RCC 7860 (cell line): ENCODE measurements at regions not wholly inside any gene's neighbourhood (a gene's known extent, or its start where the extent isn't known, plus 50 kb on each side); places are given as distances from the start of the nearest gene placed in this dataset.
A peak's percentile ranks its signal among the peaks of the same experiment; 100 is the strongest.

ENCODE experiments used
- DNase-seq: peaks from one replicate; pipeline ENCODE4 v3.0.0-alpha.2; 2015; ENCODE audit warnings: low spot score
- FAIRE-seq: peaks from 2 replicates; lab custom pipeline; 2012; peaks lifted over from hg19 to GRCh38; lab: Jason Lieb, UNC

DNA sequence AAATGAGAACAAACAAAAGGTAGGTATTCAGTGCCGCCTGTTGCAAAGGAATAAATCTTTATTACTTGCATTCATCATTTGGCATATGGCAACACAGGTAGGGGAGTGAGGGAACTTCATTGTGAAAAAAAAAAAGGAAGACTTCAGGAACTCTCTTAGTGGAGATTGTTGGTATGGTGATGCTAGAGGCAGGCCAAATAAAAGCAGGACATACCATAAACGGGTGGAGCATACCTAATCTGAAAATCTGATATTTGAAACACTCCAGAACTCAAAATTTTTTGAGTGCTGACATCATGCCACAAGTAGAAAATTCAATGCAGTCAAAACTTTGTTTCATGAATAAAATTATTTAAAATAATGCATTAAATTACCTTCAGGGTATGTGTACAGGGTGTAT, 425.8 kb upstream of the SYT4 start:
- FAIRE-seq (no peak), DNase-seq (no peak)

DNA sequence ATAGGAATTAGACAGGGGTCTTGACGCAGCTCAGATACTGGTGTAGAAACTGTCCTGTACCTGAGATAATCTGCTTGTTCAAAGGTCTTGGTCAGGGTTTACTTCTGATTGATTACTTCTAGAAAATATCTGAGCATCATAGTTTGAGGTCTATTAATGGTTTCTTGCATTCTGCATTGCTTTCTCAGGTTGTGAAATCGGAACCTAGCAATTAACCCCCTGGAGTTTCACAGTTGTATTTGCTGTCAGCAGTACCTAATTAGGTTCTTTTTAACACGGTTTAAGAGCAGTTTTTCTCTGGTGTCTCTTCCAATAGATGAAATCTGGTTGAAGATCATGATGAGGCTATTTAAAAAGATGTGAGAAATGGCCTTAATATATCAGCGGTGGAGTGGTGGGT, 428.6 kb upstream of the SYT4 start:
- no peak for FAIRE-seq

GRCh38 chr18:43710135-43710534, 432.8 kb upstream of the SYT4 start:
- DNase-seq = no peak
- FAIRE-seq = no peak

More for the DNA sequence above, 428.6 kb upstream of the SYT4 start:
- no peak for DNase-seq

DNA sequence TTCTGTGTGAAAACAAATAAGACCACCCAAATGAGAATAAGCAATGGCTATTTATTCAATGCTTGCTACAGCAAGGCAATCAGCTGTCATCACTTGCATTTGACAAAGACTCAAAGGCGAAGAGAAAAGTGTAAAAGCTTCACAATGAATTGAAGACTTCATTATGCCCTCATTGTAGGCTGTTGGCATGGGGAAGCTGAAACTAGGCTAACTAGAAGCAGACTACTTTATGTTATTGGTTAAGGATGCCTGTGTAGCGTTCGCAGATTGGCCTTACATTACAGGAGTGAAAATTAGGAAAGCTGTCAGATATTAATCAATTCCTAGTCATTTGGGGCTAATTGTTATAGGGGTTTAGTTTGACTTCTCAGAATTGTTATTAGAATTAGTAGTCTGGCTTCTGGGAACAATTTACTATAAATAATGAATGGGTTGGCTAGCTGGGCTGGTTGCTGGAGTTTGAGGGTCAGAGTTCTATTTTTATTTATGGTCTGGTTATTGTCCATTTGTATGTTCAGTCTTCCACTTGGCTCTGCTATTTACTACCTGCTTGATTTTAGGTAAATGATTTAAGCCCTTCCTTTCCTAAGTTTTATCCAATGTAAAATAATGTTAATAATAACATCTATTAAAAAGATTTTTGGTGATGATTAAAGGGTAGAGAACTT, 437.2 kb upstream of the SYT4 start:
- FAIRE-seq (no peak), DNase-seq (no peak)

DNA sequence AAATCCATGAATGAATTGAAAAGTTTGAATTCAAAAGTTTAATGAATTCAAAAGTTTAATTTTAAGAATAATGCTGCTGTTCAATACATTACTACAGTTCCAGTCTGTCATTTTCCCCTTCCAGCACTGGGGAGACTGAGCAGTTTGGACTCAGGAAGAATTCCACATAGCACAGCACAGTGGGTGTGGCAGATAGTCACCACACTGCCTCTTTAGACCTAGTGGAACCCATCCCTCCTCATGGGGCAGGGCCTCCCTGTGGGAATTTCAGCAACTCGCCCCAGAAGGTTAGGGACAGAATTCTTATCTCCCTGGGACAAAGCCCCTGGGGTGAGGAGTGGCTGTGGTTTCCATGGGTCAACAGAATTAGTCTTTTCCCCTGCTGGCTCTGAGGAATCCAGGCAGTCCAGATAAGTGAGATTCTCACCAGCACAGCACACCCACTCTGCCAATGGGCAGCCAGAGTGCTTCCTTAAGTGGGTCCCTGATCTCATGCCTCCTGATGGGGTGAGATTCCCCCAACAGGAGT, 442.0 kb upstream of the SYT4 start:
- DNase-seq (no peak), FAIRE-seq (no peak)

GRCh38 chr18:43720041-43720440, 442.8 kb upstream of the SYT4 start:
- DNase-seq = no peak
- no peak for FAIRE-seq

- DNase-seq (no peak), FAIRE-seq (no peak)
These were observed 458.3 kb upstream of the SYT4 start for GRCh38 chr18:43735570-43735969.

- peak; percentile 44 for DNase-seq
- FAIRE-seq = peak; percentile 70
These were observed 467.9 kb upstream of the SYT4 start for GRCh38 chr18:43744960-43745745.

DNA sequence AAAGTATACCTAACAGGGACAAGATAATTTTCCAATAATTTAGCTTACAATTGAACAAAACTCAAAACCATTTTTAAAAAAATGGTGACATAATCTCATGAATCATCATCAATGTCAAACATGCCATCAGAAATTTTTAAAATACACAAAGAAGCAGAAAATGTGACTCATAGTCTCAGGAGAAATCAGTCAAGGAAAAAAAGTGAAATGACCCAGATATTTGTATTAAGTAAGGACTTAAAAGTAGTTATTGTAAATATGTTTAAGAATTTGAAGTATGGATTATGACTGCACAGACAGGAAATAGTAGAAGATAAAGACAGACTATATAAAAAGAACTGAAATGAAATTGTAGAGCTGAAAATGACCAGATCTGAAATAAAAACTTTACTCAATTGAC, 473.9 kb upstream of the SYT4 start:
- DNase-seq = no peak
- peak; percentile 40 for FAIRE-seq

DNA sequence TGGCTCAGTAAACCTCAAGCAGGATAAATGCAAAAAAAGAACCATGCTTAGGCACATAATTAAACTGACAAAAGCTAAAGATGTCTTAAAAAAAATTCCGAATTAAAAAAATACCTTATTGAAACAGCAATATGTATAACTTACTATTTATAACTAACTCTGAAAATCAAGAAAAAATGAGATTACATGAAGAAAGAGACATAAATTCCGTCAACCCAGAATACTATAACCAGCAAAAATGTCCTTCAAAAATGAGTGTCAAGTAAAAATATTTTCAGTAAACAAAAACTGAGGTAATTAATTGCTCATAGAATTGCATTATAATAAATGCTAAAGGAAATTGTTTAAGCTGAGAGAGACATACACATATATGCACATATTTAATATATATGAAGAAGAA, 474.5 kb upstream of the SYT4 start:
- DNase-seq (no peak), FAIRE-seq (no peak)

- DNase-seq (no peak), FAIRE-seq (no peak)
These were observed 480.0 kb upstream of the SYT4 start for GRCh38 chr18:43757273-43757672.

- no peak for FAIRE-seq
These were observed 481.4 kb upstream of the SYT4 start for GRCh38 chr18:43758734-43759133.

DNA sequence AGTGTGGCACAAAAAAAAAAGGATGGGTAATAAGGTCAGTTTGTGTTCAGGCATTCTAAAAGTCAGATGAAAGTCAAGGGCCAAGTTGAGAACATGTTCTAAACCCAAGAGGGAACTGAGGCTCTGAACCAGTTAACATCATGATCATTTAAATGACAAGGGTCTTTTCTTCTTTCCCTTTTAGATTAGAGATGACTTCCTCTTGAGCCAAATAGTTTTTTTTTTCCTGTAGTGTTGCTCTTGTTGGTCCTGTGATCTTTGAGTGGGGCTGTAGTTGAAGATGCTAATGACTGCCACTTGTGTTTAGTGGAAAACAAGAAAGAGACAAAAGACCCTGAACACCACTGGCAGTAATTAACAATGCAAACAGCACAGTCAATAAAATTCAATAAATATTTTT, 482.7 kb upstream of the SYT4 start:
- no peak for DNase-seq
- no peak for FAIRE-seq

More at GRCh38 chr18:43758734-43759133, 481.4 kb upstream of the SYT4 start:
- DNase-seq = no peak

DNA sequence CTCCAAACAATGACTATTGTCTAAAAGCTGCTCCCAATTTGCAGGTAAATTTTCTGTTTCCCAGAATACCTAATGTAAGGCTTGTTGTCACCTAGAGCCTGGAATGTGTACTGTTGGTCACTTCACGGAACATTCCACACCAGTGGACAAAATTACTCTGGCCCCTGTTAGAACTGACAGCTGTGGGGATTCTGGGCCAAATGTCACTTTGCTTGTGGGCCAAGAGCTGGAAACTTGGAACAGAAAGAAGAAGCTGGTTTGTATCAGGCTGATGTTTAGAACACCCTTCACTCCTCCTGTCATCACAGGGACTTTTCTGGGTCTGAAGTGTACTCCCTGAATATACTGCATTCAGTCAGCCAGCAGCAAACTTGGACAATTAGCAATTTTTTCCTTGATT, 495.6 kb upstream of the SYT4 start:
- DNase-seq (no peak), FAIRE-seq (no peak)

- FAIRE-seq (no peak), DNase-seq (no peak)
These were observed 497.2 kb upstream of the SYT4 start for GRCh38 chr18:43774497-43774896.

- no peak for DNase-seq
- no peak for FAIRE-seq
These were observed 498.3 kb upstream of the SYT4 start for GRCh38 chr18:43775591-43775990.

DNA sequence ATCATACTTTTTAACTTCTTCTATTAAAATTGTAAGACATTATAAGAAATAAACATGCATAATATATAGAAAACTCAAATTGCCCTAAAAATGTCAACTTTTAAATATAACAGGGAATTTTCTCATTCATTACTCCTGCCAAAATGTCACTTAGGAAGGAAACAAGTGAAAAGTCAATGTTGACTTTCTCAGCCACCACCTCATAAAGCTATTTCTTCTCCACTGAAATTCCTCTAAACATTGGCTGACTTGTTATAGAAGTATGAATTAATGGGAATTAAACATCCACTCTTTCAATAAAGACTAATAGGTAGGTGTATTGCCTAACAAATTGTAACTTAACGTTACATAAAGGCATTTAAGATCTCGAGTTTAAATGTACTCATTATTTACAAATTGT, 499.7 kb upstream of the SYT4 start:
- FAIRE-seq (no peak), DNase-seq (no peak)

GRCh38 chr18:43777636-43778304, 500.5 kb upstream of the SYT4 start:
- FAIRE-seq (no peak), DNase-seq (no peak)

DNA sequence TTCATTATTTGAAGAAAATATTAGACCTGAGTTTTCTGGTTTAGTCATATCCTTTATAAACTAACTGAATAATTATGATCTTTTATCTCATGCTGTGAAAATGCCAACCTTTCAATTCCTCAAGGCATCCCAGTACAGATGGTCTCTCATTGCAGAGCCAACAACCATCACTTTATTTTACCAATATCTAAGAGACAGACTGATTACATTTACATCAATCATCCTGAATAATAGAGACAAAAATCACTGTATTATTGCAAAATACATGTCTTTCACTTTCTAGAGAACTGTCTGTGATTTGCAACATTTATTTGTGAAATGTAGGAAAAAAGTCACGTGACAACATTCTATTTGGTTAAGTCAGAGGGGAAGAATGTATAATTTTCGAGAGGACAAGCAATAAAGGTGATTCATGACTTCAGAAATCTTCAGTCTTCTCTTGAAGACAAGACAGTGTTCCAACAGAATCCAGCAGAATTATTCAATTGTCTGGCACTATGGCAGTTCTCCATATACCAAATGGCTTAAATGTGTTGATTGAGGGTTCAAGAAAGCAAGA, 503.6 kb upstream of the SYT4 start:
- FAIRE-seq (no peak), DNase-seq (peak; percentile 31)

- FAIRE-seq = no peak
- no peak for DNase-seq
These were observed 507.9 kb upstream of the SYT4 start for GRCh38 chr18:43785158-43785557.

- FAIRE-seq (no peak), DNase-seq (no peak)
These were observed 509.6 kb upstream of the SYT4 start for GRCh38 chr18:43786893-43787292.
